KBM-7 (cell line): ENCODE measurements at regions not wholly inside any gene's neighbourhood (a gene's known extent, or its start where the extent isn't known, plus 50 kb on each side); places are given as distances from the start of the nearest gene placed in this dataset.
"Not testable (repeated sequence)": the region's sequence is repeated elsewhere in the genome, so short reads cannot be mapped to it uniquely, and the experiment has no call there.

ENCODE experiments used
- DNase-seq: peaks from one replicate; pipeline ENCODE4 v3.0.0-alpha.2; 2015
- in situ Hi-C: fragments of 300-500 bp; cut with MboI; formaldehyde crosslinking; loops from 2 replicates; pipeline ENCODE4 v1.14.3; 2020; ENCODE audit warnings: low sequenced_read_pairs, low pct_unique_long_range_greater_than_20kb, mixed read lengths

DNA sequence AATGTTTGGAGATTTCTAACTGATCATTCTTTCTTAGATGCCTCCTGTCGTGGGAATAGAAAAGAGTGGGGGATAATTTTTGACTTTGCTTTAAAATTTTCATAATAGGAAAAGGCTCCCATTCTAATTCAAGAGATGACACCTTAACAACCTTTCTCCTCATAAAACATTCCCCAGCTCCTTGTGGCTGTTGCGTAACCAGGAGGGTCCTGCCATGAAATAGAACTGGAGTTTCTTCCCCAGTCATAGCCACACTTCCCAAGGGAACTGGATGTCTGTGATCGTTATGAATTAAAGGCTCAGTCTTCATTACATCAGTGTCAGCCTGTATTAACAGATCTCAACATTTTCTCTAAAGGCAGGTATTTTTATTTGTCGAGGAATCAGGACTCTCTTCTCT, 119.9 kb upstream of the DAP start:
- in situ Hi-C loops, result no loop called here
- no peak for DNase-seq

DNA sequence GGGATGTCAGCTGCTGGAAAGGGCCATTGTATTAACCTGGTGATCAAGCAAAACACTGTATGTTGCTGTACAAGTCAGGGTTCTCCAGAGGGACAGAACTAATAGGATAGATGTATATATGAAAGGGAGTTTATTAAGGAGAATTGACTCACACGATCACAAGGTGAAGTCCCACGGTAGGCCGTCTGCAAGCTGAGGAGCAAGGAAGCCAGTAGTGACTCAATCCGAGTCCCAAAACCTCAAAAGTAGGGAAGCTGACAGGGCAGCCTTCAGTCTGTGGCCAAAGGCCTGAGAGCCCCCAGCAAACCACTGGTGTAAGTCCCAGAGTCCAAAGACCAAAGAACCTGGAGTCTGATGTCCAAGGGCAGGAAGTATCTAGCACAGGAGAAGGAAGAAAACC, 116.0 kb upstream of the DAP start:
- DNase-seq, in situ Hi-C loops: not testable (repeated sequence)

DNA sequence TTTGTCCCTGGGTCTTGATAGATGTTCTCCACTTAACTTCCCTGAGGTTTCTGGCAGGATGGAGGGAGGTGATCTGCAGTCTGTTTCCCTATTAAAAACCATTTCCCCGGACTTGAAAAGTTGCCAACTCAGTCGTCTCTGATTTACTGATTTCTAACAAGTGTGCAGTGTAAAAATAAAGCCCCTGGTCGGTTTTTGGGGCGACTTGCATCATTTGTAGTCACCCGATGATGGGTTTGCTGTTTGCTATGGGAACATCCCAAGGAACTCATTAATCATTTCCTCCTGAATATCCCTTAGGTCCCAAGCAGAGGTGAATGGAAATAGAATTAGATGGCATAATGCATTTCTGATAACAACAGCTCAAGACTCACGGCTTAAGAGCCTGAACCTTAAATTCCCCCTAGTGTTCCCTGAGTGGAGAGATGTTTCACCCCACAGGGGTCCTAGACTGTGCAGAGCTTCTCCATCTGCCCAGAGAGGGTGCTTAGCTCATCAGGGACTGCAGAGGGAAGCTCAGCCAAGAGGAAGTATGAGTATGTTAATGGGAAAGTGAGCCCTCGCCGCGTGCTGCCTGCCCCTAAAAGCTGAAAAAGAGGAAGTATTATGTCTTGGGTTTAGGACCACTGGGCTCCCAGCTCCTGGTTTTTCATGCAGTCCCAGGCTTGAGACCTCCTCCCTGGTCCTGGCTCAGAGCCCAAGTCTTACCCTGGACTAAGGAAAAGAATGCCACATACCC, 115.1 kb upstream of the DAP start:
- in situ Hi-C loops, result no loop called here
- peak; percentile 83 for DNase-seq

DNA sequence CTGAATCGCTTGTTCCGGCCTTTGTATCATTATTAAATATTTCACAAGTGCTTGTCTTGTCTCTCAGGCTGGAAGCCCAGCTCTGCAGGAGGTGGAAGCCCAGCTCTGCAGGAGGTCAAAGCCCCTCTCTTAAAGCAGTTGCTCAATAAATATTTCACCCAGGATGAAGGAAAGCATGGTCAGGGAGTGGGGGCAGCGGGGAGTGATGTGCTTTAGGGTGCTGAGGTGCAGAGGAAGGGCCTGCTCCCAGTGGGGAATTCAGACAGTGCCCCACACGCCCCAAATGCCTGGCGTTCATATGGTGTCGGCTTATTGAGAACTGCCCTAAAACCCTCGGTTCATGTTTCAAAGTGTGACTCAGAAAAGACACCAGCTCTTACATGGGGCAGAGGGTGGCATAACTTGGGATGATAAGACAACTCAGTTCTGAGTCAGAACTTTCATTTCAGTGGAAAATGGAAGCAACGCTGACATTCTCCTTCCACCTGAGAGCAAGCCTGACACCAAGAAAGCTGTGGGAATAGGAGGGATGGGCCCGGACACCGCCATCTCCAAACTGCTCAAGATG, 114.3 kb upstream of the DAP start:
- no peak for DNase-seq
- in situ Hi-C loops, result no loop called here

DNA sequence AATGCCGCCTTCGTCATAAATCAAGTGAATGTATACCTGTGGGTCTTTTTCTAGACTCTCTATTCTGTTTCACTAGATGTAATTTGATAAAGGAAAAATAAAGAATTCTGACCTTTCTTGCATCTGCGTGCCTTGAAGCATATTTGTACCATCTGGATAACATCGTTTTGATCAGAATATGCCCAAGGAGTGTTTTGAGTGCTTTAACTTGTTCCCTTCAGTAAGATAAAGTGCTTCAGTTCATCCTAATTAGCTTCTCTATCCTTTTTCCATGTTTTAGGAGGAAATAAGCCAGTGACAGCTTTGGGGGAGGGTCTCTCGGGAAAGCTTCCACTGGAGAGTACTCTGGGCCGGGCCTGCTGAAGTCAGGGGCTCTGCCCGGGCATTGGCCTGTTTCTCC, 113.5 kb upstream of the DAP start:
- in situ Hi-C loops, result no loop called here
- DNase-seq, result no peak

DNA sequence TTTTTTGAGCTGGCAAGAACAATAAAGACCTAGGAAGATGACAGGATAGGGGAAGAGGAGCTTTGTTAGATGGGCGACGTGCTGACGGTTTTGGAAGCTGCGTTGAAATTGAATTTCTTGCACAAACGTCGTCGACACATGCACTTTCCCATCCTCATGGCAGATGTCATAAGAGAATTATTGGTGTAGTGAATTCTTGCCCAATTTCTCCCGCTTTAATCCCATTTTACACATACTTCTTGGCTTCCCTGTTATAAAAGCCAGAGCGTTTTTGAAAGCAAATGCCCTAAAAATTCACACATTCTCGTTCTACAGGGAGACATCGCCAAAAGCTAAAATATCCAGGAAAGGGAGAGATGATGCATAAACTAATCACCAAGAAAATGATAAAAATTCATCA, 109.8 kb upstream of the DAP start:
- DNase-seq, result no peak
- in situ Hi-C loops, result no loop called here

DNA sequence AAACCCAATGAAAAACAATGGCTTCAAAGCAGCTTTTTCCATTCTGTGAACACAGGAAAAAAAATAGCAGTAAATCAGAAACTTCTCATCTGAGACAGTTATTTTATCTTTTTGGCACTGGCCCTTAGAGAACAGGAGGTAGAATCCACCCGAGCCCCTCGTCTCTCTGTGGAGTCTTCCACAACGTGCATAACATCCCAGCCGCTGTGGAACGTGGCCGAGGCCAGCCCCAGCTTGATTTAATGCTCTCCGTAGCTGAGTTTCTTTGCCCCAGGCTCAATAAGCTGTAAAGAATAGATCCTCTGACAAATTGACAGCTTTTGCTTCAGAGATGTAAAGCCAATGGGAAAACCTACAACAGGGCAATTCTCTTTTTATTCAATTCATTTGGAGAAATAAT, 107.9 kb upstream of the DAP start:
- DNase-seq, result no peak
- in situ Hi-C loops, result no loop called here

DNA sequence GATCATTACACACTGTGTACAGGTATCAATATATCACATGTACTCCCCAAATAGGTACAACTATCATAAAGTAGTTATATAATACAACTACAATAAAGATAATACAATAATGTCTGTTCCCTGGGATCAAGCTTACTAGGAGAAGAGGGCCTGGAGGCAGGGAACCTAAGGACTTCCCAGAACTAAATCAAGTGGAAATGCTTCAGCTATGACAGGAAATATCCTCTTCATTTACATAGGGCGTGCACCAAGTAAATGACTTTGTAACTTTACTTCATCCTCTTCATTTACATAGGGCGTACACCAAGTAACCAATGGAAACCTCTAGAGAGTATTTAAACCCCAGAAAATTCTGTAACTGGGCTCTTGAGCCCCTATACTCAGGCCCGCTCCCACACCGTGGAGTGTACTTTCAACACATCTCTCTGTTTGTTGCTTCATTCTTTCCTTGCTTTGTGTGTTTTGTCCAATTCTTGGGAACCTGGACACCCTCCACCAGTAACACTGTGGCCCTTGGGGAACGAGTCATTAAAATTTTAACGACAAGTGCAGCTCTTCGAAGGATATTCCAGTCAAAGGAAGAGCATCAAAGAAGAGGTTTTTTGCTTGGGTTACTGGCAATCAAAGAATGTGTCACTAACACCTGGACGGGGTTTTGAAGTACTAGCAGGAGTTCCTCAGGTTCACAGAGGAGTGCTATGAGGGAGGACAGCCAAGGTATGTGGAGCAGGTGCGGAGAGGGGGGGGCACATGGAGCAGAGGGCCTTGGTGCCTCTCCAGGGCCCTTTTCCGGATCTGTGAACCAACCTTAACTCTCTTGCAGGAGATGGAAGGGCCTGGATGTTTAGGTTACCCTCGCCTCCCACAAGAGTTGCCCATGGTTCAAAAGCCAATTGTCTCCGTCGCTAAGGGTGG, 106.6 kb upstream of the DAP start:
- in situ Hi-C loops, result no loop called here
- DNase-seq, result no peak

DNA sequence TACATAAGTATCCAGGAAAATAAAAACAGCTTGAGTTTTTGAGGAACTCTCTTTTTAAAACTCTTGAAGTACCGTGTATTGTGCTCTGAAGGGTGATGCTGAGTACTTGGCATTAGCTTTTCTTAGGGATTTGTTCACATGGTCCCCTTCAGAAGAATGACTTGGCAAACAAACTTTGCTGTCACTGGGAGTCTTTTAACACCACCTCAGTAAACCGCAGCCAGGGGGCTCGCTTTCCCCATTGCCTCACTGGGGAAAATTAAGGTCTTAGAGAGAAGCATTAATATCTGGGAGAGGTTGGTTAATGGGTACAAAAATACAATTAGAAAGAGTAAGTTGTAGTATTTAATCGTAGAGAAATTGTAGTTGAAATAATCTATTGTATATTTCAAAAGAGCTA, 105.9 kb upstream of the DAP start:
- DNase-seq, result no peak
- in situ Hi-C loops, result no loop called here

DNA sequence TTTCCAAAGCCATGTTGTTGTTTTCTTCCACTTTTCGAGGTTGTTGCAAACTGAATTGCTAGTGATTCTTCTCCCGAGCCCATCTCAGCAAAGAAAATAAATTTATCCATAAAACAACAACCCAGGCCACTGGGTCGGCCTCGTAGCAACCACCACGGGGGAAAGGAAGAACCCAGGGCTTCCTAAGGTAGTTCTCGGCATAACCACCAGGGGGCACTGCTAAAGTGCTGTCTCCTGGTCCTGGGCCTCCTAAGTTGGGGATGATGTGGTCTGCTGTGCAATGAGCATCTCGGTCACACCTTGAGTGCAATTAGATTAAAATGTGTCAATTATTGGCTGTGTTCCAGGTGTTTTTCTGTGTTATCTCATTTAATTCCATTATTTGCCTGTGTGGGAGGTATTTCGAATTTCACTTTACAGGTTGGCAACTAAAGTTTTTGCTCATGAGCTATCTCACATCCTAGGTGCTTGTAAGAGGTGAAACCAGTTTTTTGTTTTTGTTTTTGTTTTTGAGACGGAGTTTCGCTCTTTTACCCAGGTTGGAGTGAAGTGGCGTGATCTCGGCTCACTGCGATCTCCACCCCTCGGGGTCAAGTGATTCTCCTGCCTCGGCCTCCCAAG, 102.8 kb upstream of the DAP start:
- DNase-seq, result peak; percentile 87
- in situ Hi-C loops, result no loop called here

DNA sequence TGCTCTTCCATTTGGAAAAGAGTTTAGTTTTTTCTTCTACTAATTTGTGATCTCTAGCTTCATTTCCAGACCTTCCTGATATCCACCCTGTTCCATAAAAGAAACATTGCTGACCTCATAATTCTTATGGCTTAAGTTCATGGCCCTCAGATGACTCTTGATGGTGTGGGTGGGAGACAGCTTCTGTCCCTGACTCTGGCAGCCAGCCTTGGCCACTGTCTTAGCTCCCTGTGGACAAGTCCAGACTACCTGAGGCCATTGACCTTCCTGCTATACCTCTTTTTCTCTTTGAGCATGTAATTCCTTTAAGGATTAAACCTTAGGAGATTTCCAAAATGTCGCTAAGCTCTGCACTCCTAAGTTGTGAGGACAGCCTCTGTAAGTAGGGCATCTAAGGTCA, 101.1 kb upstream of the DAP start:
- DNase-seq, result no peak
- in situ Hi-C loops, result no loop called here

DNA sequence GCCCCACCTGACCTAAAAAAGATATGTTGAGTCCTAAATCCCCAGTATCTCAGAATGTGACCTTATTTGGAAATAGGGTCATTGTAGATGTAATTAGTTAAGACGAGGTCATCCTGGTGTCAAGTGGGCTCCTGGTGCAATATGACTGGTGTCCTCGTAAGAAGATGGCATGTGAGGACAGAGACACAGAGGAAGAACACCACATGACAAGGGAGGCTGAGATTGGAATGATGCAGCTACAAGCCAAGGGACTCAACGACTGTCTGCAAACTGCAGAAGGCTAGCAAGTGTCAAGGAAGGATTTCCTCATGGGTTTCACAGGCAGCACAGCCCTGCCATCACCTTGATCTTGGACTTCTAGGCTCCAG, 100.4 kb upstream of the DAP start:
- in situ Hi-C loops, result no loop called here
- no peak for DNase-seq

DNA sequence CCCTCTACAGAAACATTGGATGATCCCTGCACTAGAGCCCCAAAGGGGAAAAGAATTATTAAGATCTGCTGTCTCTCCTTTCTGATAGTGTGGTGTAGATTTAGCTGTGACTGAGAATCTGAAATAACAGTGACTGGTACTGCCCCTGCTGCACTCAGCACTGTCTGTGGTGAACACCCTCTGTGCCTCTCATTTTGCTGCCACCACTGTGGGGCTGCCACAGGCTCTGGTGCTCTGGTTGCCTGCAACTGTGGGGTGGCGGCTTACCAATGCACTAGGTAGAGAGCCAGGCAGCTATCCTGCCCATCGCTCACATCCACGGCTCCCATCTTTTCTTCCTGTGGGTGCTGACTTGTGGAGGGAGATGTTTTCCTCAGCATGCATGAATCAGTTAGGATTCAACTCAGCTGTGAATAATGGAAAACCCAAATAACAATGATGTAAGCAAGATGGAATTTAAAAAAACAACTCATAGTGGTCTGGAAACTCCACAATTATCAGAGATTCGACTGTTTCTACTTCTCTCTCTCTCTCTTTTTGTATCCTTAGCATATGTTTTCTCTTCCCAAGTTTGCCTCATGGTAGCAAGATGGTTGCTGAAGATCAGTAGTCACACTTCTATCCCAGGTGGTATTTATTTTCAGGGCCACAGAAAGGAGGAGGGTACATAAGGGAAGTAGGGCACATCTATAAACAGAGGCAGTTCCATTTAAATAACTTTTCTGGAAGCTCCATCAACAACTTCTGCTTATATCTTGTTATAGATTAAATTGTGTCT, 99.8 kb upstream of the DAP start:
- no peak for DNase-seq
- in situ Hi-C loops, result no loop called here

DNA sequence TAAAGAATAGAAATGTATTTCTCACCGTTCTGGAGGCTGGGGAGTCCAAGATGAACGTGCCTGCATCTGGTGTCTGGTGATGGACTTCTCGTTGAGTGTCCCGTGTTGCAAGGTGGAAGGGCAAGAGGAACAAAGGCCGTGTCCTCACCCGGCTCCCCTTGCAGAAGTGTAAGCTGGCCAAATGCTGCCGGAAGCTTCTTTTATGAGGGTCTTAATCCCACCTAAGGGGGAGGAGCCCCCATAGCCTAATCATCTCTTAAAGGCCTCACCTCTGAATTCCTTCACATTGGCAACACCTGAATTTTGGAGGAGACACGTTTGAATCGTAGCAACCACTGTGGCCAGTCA, 99.1 kb upstream of the DAP start:
- in situ Hi-C loops, result no loop called here

DNA sequence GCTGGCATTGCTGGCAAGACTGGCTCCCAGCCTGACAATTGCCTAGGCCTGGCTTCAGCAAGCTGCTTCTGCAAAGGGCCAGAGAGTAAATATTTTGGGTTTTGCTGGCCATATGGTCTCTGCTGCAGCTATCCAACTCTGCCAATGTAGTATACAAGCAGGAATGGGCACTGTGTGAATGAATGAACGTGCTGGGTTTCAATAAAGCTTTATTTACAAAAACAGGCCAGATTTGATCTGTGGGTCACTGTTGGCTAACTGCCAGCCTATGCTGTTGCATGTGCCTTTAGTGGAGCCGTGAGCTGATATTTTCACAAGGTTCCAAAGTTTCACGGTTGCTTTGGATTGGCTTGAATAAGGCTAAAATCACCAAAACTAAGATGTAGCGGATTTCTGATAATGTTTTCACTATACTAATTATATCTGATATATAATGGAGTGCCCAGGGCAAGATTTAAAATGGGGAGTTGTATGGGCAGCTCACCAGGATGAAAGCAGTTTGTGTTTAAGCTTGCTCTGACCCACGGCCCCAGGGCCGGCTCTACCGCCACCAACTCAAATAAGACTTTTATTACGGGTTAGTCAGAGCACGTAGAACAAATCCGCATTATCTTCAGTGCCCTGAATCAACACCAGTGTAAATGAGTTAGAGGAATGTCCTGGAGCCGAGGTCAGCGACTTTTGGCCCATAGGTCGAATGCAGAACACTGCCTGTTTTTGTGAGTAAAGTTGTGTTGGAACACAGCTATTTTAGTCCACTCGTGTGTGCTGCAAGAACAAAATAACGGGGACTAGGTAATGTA, 98.6 kb upstream of the DAP start:
- in situ Hi-C loops, result no loop called here
- DNase-seq, result no peak

More for the DNA sequence above, 99.1 kb upstream of the DAP start:
- DNase-seq, result no peak

DNA sequence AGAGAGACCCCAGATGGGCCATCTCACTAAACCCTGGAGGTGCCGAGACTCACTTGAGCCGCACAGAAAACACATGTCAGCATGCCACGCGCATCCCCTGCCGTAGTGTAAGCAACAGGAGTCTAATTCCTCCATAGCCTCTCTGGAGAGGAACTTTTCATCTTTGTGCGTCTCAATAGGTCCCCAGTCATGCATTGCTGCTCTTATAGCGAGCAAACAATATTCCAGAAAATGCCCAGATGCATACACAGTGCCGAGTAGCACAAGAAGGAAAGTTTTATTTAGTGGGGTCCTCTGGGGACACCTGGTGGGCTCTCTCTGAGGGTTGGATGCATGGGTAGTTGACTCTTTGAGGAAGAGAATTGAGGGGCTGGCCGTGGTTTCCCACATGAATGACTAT, 97.9 kb upstream of the DAP start:
- in situ Hi-C loops, result no loop called here

DNA sequence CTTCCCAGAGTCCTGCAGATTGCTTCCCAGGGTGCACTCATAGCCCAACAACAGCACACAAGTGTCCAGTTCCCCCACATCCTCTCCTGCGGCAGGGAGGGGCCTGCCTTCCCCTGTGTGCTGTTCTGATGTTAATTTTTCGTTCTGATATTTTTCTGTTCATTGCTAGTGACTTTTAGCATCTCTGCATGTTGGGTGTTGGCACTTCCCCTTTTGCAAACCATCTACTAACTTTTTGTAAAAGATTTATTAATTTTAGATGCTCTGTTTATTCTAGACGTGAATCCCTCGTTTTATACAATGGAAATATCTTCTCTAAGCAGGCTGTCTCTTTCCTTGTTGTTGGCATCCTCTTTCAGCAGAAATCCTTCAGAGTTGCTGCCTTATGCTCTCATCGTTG, 97.3 kb upstream of the DAP start:
- no peak for DNase-seq
- in situ Hi-C loops, result no loop called here

More for the DNA sequence above, 97.9 kb upstream of the DAP start:
- DNase-seq, result no peak

DNA sequence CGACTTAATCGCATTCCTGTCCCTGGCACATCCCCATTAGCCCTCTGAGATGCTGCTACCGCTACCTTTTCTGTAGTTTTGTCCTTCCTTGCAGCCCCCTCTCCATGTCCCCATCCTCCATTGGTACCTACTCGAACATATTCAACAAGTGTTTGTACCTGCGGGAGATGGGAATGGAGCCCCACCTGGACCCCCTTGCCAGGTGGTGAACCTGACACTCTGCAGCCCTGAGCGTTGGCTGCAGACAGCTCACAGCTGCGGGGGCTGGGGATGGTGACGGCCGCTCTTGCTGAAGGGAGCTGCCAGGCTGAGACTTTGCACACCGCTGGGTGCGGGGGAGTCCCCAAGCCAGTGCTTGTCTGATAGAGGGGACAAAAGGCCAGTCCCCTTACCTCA, 96.3 kb upstream of the DAP start:
- in situ Hi-C loops, result no loop called here
- DNase-seq, result no peak
